Muscle layer of colon (tissue), 2 donors: ENCODE measurements at regions not wholly inside any gene's neighbourhood (a gene's known extent, or its start where the extent isn't known, plus 50 kb on each side); places are given as distances from the start of the nearest gene placed in this dataset.
"Not testable (repeated sequence)": the region's sequence is repeated elsewhere in the genome, so short reads cannot be mapped to it uniquely, and the experiment has no call there.

ENCODE experiments used
- H3K27ac ChIP-seq: one replicate; pipeline ENCODE4 v1.7.0; 2013; ENCODE audit warnings: low read depth, mild to moderate bottlenecking, low read length, moderate library complexity
- H3K27me3 ChIP-seq, 2 donors: one replicate each; pipeline ENCODE4 v1.7.0; 2013; ENCODE audit warnings: low read length in 2 of 2, mild to moderate bottlenecking in 2 of 2; ENCODE audit not compliant: insufficient read depth in 2 of 2, control insufficient read depth in 1 of 2
- H3K36me3 ChIP-seq: one replicate; pipeline ENCODE4 v1.7.0; 2013; ENCODE audit warnings: mild to moderate bottlenecking, low read length; ENCODE audit not compliant: insufficient read depth
- H3K4me1 ChIP-seq: one replicate; pipeline ENCODE4 v1.7.0; 2013; ENCODE audit warnings: mild to moderate bottlenecking, low read length; ENCODE audit not compliant: insufficient read depth
- H3K4me3 ChIP-seq, 2 donors: one replicate each; pipeline ENCODE4 v1.7.0; 2013; ENCODE audit warnings: low read length in 2 of 2, low read depth in 1 of 2, mild to moderate bottlenecking in 1 of 2, moderate library complexity in 1 of 2
- H3K9ac ChIP-seq: one replicate; pipeline ENCODE4 v1.7.0; 2013; ENCODE audit warnings: low read length
- H3K9me3 ChIP-seq: one replicate; pipeline ENCODE4 v1.7.0; 2013; ENCODE audit warnings: mild to moderate bottlenecking, low read length
- donor health status: abdominal sarcoma.
- donor health status: Adenocarcinoma of cecum.

GRCh38 chr7:65758991-65759390, 113.9 kb upstream of the VKORC1L1 start:
- not testable (repeated sequence) for H3K27me3 ChIP-seq, H3K4me3 ChIP-seq, H3K27ac ChIP-seq, H3K36me3 ChIP-seq, H3K9me3 ChIP-seq, H3K4me1 ChIP-seq, H3K9ac ChIP-seq

GRCh38 chr7:65762712-65763111, 110.2 kb upstream of the VKORC1L1 start:
- not testable (repeated sequence) for H3K4me3 ChIP-seq, H3K27me3 ChIP-seq, H3K27ac ChIP-seq, H3K9me3 ChIP-seq, H3K4me1 ChIP-seq, H3K36me3 ChIP-seq, H3K9ac ChIP-seq

GRCh38 chr7:65763114-65763513, 109.8 kb upstream of the VKORC1L1 start:
- H3K27ac ChIP-seq, H3K27me3 ChIP-seq: not testable (repeated sequence)

GRCh38 chr7:65770473-65771225, 102.2 kb upstream of the VKORC1L1 start:
- H3K27me3 ChIP-seq, H3K4me1 ChIP-seq, H3K9me3 ChIP-seq, H3K36me3 ChIP-seq, H3K9ac ChIP-seq: not testable (repeated sequence)
- peak overlapping the region; percentile 65 for H3K27ac ChIP-seq
- H3K4me3 ChIP-seq = peak overlapping the region; percentile 40 to 59

More at GRCh38 chr7:65763114-65763513, 109.8 kb upstream of the VKORC1L1 start:
- not testable (repeated sequence) for H3K9me3 ChIP-seq, H3K9ac ChIP-seq, H3K4me1 ChIP-seq, H3K36me3 ChIP-seq, H3K4me3 ChIP-seq

GRCh38 chr7:65771226-65771569, 101.7 kb upstream of the VKORC1L1 start:
- not testable (repeated sequence) for H3K27me3 ChIP-seq, H3K9me3 ChIP-seq, H3K9ac ChIP-seq, H3K36me3 ChIP-seq, H3K4me1 ChIP-seq
- peak overlapping the region in 1 of 2 donors; percentile 59 for H3K4me3 ChIP-seq
- H3K27ac ChIP-seq = peak overlapping the region; percentile 65

GRCh38 chr7:65776677-65777076, 96.2 kb upstream of the VKORC1L1 start:
- not testable (repeated sequence) for H3K27me3 ChIP-seq, H3K4me3 ChIP-seq, H3K4me1 ChIP-seq, H3K9ac ChIP-seq, H3K27ac ChIP-seq, H3K9me3 ChIP-seq, H3K36me3 ChIP-seq

- not testable (repeated sequence) for H3K9ac ChIP-seq, H3K27ac ChIP-seq, H3K4me3 ChIP-seq, H3K9me3 ChIP-seq, H3K4me1 ChIP-seq, H3K27me3 ChIP-seq, H3K36me3 ChIP-seq
Observed at GRCh38 chr7:65789943-65790342, 82.9 kb upstream of the VKORC1L1 start.

GRCh38 chr7:65791788-65792187, 81.1 kb upstream of the VKORC1L1 start:
- H3K27me3 ChIP-seq, H3K4me3 ChIP-seq, H3K4me1 ChIP-seq, H3K9ac ChIP-seq, H3K27ac ChIP-seq, H3K9me3 ChIP-seq, H3K36me3 ChIP-seq: not testable (repeated sequence)

GRCh38 chr7:65792726-65793125, 80.1 kb upstream of the VKORC1L1 start:
- H3K4me1 ChIP-seq, H3K4me3 ChIP-seq, H3K36me3 ChIP-seq, H3K27ac ChIP-seq, H3K27me3 ChIP-seq, H3K9me3 ChIP-seq, H3K9ac ChIP-seq: not testable (repeated sequence)

- not testable (repeated sequence) for H3K4me1 ChIP-seq, H3K9ac ChIP-seq, H3K4me3 ChIP-seq, H3K36me3 ChIP-seq, H3K9me3 ChIP-seq, H3K27me3 ChIP-seq, H3K27ac ChIP-seq
Observed at GRCh38 chr7:65794671-65795391, 78.0 kb upstream of the VKORC1L1 start.

GRCh38 chr7:65795392-65795716, 77.5 kb upstream of the VKORC1L1 start:
- not testable (repeated sequence) for H3K9me3 ChIP-seq, H3K4me1 ChIP-seq, H3K9ac ChIP-seq, H3K27ac ChIP-seq, H3K27me3 ChIP-seq, H3K4me3 ChIP-seq, H3K36me3 ChIP-seq

GRCh38 chr7:65796205-65796604, 76.7 kb upstream of the VKORC1L1 start:
- no peaks in the 10 kb centered on the region for H3K27me3 ChIP-seq
- H3K9me3 ChIP-seq = no peaks in the 10 kb centered on the region
- H3K9ac ChIP-seq = no peak overlapping the region

More at GRCh38 chr7:65796205-65796604, 76.7 kb upstream of the VKORC1L1 start:
- Histone ChIP-seq H3K4me1 (no peaks in the 10 kb centered on the region), H3K4me3 (no peak overlapping the region), H3K27ac (no peak overlapping the region), H3K36me3 (no peaks in the 10 kb centered on the region)
